ENCODE measurements at regions not wholly inside any gene's neighbourhood (a gene's known extent, or its start where the extent isn't known, plus 50 kb on each side); places are given as distances from the start of the nearest gene placed in this dataset.

DNA sequence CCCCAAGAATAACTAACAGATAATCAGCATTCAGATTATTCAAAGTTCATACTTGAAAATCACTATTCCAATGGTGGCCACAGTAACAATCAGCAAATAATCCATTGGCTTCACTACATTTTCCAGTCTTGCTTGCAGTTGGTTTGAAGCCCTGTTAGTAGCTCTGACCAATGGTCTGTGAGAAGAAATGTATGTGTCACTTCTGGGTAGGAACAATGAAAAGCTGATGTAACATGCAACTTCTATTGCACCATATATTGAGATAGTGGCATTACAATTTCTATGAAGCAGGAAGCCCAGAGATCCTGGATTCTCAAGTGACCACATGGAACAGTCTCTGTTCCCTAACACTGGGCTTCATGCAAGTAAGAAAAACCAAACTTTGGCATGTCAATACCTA lies 250.9 kb upstream of the DAB1 start:
- TF ChIP-seq, protein P1, sequence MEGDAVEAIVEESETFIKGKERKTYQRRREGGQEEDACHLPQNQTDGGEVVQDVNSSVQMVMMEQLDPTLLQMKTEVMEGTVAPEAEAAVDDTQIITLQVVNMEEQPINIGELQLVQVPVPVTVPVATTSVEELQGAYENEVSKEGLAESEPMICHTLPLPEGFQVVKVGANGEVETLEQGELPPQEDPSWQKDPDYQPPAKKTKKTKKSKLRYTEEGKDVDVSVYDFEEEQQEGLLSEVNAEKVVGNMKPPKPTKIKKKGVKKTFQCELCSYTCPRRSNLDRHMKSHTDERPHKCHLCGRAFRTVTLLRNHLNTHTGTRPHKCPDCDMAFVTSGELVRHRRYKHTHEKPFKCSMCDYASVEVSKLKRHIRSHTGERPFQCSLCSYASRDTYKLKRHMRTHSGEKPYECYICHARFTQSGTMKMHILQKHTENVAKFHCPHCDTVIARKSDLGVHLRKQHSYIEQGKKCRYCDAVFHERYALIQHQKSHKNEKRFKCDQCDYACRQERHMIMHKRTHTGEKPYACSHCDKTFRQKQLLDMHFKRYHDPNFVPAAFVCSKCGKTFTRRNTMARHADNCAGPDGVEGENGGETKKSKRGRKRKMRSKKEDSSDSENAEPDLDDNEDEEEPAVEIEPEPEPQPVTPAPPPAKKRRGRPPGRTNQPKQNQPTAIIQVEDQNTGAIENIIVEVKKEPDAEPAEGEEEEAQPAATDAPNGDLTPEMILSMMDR (IDR thresholded peaks at IDR 0.05; ENCODE audit: low read depth, low read length, missing control alignments), result no peak
- no peak for DNase-seq (ENCODE audit: extremely low read depth, low read depth)
- no peak overlapping the region for H3K4me3 ChIP-seq (replicated peaks; ENCODE audit: low read depth, low read length)

DNA sequence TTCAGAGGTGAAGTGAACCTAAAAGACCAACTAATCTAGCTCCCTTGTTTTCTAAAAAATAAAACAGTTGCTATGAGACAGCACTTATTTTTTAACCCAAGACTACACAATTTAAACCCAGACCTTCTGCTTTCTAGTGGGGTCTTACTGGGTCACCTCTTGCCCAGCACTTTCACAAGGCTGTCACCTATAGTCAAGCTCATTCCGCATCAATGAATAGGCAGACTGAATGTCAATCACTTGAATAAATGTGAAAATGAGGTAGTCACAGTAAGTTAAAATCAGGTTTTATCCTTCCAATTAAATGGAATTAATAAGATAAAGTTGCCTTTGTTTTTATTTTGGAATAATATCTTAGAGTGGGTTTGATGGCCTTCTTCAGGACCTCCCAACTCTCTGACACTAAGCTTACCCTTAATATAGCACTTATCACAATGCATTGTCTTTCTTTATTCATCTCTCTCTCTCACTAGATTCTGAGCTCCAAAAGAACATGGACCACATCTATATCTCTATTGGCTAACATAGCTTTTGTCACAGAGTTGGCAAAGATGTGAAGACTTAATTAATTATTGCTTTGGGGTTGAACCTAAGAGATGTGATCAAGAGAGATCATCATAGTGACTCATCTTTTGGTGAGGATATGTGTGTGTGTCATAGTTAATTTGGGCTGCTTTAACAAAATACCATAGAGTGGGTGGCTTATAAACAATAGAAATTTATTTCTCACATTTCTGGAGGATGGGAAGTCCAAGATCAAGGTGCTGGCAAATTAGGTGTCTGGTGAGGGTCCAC lies 248.7 kb upstream of the DAB1 start:
- DNase-seq (ENCODE audit: extremely low read depth, low read depth), result no peak
- TF ChIP-seq, protein P1 (IDR thresholded peaks at IDR 0.05; ENCODE audit: low read depth, low read length, missing control alignments), result no peak
- no peak overlapping the region for H3K4me3 ChIP-seq (replicated peaks; ENCODE audit: low read depth, low read length)

DNA sequence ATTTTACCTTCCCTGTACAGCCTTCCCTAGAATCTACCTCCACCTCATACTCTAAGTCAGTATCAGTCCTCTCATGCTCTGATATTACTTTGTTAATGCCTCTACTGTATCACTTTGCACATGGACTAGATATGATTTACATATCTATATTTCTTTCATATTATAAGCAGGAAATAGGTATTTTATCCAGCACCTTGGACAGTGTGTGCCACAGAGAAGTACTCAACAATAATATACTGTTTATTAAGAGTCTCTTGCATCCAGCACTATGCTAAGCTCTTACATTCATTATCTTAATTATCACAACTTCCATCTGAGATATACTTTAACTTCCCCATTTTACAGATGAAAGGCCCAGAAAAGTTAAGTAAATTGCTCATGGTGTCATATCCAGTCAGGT lies 247.9 kb upstream of the DAB1 start:
- H3K4me3 ChIP-seq (replicated peaks; ENCODE audit: low read depth, low read length), result no peak overlapping the region
- TF ChIP-seq, protein P1 (IDR thresholded peaks at IDR 0.05; ENCODE audit: low read depth, low read length, missing control alignments), result no peak
- no peak for DNase-seq (ENCODE audit: extremely low read depth, low read depth)

DNA sequence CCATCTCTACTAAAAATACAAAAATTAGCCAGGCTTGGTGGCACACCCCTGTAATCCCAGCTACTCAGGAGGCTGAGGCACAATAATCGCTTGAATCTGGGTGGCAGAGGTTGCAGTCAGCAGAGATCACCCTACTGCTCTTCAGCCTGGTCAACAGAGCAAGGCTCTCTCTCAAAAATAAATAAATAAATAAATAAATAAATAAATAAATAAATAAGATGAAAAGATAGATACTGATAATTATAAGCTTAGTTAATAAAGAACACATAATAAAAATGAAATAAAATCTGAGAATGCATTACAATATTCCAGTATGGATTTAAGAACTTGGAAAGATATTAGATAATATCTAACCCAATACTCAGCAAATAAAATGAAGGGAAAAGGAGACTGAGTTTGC lies 235.9 kb upstream of the DAB1 start:
- no peak for DNase-seq (ENCODE audit: extremely low read depth, low read depth)
- no peak overlapping the region for H3K4me3 ChIP-seq (replicated peaks; ENCODE audit: low read depth, low read length)
- TF ChIP-seq, protein P1 (IDR thresholded peaks at IDR 0.05; ENCODE audit: low read depth, low read length, missing control alignments), result no peak

DNA sequence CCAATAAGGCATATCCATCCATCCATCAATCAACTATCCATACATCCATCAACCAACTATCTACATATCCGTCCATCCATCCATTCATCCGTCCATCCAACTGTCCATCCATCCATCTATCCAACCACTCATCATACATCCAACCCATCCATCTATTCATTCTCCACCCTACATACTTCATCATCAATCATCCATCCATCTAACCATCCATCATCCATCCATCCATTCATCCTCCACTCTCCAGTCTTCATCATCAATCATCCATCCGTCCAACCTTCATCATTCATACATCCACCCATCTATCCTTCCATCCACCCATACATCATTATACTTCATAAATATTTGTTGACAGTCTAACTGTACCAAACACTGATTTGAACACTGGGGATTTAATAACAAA lies 231.3 kb upstream of the DAB1 start:
- DNase-seq (ENCODE audit: extremely low read depth, low read depth), result no peak
- H3K4me3 ChIP-seq (replicated peaks; ENCODE audit: low read depth, low read length), result no peak overlapping the region
- TF ChIP-seq, protein P1 (IDR thresholded peaks at IDR 0.05; ENCODE audit: low read depth, low read length, missing control alignments), result no peak

DNA sequence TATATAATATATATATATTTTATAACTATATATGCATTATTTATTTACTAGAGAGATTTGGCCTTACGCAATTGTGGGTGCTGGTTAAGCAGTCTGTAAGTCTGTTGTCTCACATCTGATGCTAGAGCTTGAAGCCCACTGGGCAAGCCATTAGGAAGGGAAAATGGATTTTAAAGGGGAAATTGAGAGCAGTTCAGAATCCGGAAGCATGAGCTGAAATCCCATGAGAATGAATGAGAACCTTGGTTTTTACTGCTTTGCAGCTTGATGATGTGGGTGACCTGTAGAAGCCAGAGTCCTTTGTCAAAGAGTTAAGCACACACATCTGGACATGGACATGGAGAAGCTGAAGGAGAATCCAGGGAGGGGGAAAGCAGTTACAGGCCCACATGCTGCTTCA lies 220.8 kb upstream of the DAB1 start:
- TF ChIP-seq, protein P1 (IDR thresholded peaks at IDR 0.05; ENCODE audit: low read depth, low read length, missing control alignments), result no peak
- no peak overlapping the region for H3K4me3 ChIP-seq (replicated peaks; ENCODE audit: low read depth, low read length)
- no peak for DNase-seq (ENCODE audit: extremely low read depth, low read depth)

DNA sequence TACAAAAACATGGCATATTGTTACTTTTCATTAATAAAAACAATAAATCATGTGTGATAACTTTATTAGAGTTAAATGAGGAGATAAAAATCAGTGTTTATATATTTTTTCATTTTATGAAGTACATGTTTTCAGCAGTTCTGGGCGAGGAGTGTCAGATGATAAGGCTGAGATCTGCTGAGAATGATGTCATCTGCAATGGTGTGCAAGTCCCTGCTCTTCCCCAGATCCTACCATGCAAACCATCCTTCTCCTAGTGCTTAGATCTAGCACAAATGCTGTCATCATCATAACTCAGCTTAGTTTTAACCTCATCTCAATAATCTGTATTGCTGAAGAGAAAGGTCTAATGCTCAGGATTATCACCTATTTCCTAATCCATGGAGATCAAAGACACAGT lies 214.4 kb upstream of the DAB1 start:
- no peak for DNase-seq (ENCODE audit: extremely low read depth, low read depth)

More for the DNA sequence above, 214.4 kb upstream of the DAB1 start:
- TF ChIP-seq, protein P1 (IDR thresholded peaks at IDR 0.05; ENCODE audit: low read depth, low read length, missing control alignments), result no peak
- no peak overlapping the region for H3K4me3 ChIP-seq (replicated peaks; ENCODE audit: low read depth, low read length)

All from HFF-Myc (cell line).